HepG2 (cell line): ENCODE measurements at regions not wholly inside any gene's neighbourhood (a gene's known extent, or its start where the extent isn't known, plus 50 kb on each side); places are given as distances from the start of the nearest gene placed in this dataset.

Source experiments
- ATAC-seq: fragments of 200-7000 bp; cut with Tn5 transposase; 3 replicates; pipeline ENCODE4 v1.9.1; 2020; ENCODE audit warnings: mild to moderate bottlenecking, moderate library complexity
- BruUV-seq: library from RNA; stranded (reverse); fragments of 400-500 nt; replicated peaks from 2 replicates; lab custom pipeline; 2021; lab: Mats Ljungman, UMichigan
- CTCF ChIA-PET: fragments of 300-600 bp; formaldehyde crosslinking; extraction: SDS; loops from one replicate; lab custom pipeline; 2021; ENCODE audit warnings: low total read pairs, inconsistent platforms, low intra/inter-chr PET ratio; lab: Yijun Ruan, JAX
- POLR2A ChIA-PET: fragments of 350-600 bp; sonication (Branson Sonifier 250); formaldehyde crosslinking; loops from one replicate; lab custom pipeline; 2020; ENCODE audit warnings: antibody characterized with exemption, inconsistent platforms; lab: Yijun Ruan, JAX
- DNase-seq: peaks from one replicate; pipeline ENCODE4 v3.0.0-alpha.2; 2015; ENCODE audit warnings: low spot score
- FAIRE-seq: peaks from 3 replicates; lab custom pipeline; 2011; peaks lifted over from hg19 to GRCh38; lab: Jason Lieb, UNC
- H2AFZ ChIP-seq: one replicate; pipeline ENCODE4 v1.6.1; 2011; ENCODE audit warnings: low read length, inconsistent platforms
- H3K27ac ChIP-seq: fragments of 300-600 bp; 3 replicates; pipeline ENCODE4 v1.8.0; 2011; ENCODE audit warnings: mixed run types, mild to moderate bottlenecking, mixed read lengths, low read length, inconsistent platforms; ENCODE audit not compliant: insufficient read depth; ENCODE audit errors: extremely low read length
- H3K27me3 ChIP-seq, 2 experiments: fragments of 200-600 bp in 1 of 2; 2 replicates in 1 of 2; 3 replicates in 1 of 2; pipeline versions ENCODE4 v1.6.0 to v1.8.0; 2011; ENCODE audit warnings: low read length in 2 of 2, mild to moderate bottlenecking in 2 of 2, moderate library complexity in 2 of 2, inconsistent platforms in 1 of 2; ENCODE audit not compliant: insufficient read depth in 2 of 2, control insufficient read depth in 1 of 2
- H3K36me3 ChIP-seq, 2 experiments: fragments of 200-600 bp in 1 of 2; replicated peaks in 1 of 2; 2 replicates in 1 of 2; 3 replicates in 1 of 2; pipeline versions ENCODE4 v1.5.1 to v1.8.0; 2011; ENCODE audit warnings: low read length in 2 of 2, inconsistent platforms in 1 of 2; ENCODE audit not compliant: insufficient read depth in 2 of 2, control insufficient read depth in 1 of 2
- H3K4me1 ChIP-seq: 2 replicates; pipeline ENCODE4 v1.5.1; 2012; ENCODE audit warnings: low read length, inconsistent platforms; ENCODE audit not compliant: insufficient read depth
- H3K4me2 ChIP-seq: 2 replicates; pipeline ENCODE4 v1.6.0; 2011; ENCODE audit warnings: low read depth, low read length, inconsistent platforms
- H3K4me3 ChIP-seq, 3 experiments: fragments of 200-600 bp in 1 of 3; sonication (generic), shearing (Covaris generic) in 1 of 3; replicated peaks in 1 of 3; 2 replicates each; pipeline ENCODE4 v1.5.1; 2011 to 2016; ENCODE audit warnings: low read length in 3 of 3, inconsistent platforms in 2 of 3, low read depth in 2 of 3, mild to moderate bottlenecking in 2 of 3, control low read depth in 1 of 3, mixed read lengths in 1 of 3; ENCODE audit not compliant: insufficient read depth in 1 of 3
- H3K79me2 ChIP-seq: one replicate; pipeline ENCODE4 v1.6.1; 2011; ENCODE audit warnings: low read length, inconsistent platforms; ENCODE audit not compliant: insufficient read depth
- H3K9ac ChIP-seq: 2 replicates; pipeline ENCODE4 v1.6.0; 2011; ENCODE audit warnings: mild to moderate bottlenecking, low read depth, low read length, inconsistent platforms; ENCODE audit not compliant: insufficient read depth
- H3K9me3 ChIP-seq: 2 replicates; pipeline ENCODE4 v1.5.1; 2012; ENCODE audit warnings: mild to moderate bottlenecking, low read length
- H4K20me1 ChIP-seq: 2 replicates; pipeline ENCODE4 v1.6.0; 2011; ENCODE audit warnings: inconsistent platforms, mild to moderate bottlenecking, low read length, moderate library complexity; ENCODE audit not compliant: insufficient read depth
- TERF1 ChIP-seq: sonication (generic); formaldehyde crosslinking; IDR thresholded peaks from 2 replicates; pipeline ENCODE4 v1.8.0; 2022; ENCODE audit warnings: mild to moderate bottlenecking, missing genetic modification reagents, moderate library complexity
- ZNF296 ChIP-seq: sonication (generic); formaldehyde crosslinking; conservative IDR thresholded peaks from 2 replicates; pipeline ENCODE4 v1.5.0; 2020; ENCODE audit warnings: mild to moderate bottlenecking, missing genetic modification reagents
- ZNF7 ChIP-seq: IDR thresholded peaks from 2 replicates; pipeline ENCODE4 v1.6.1; 2016; ENCODE audit warnings: missing biosample characterization, missing genetic modification reagents
- WGBS: methylation state at CpG from one replicate; pipeline ENCODE4 v1.1.6; 2017; ENCODE audit warnings: low lambda C conversion rate; 5-methylcytosine and 5-hydroxymethylcytosine counted together
- in situ Hi-C: cut with HindIII; loops from 2 replicates; pipeline ENCODE4 v1.10.0; 2017; ENCODE audit warnings: low pct_unique_long_range_greater_than_20kb; ENCODE audit not compliant: extremely low pct_ligation_motif_present
- intact Hi-C: fragments of 100-400 bp; cut with micrococcal nuclease; formaldehyde crosslinking; loops from one replicate; pipeline ENCODE4 v1.10.0; 2022; ENCODE audit not compliant: unreplicated experiment

GRCh38 chr2:42996528-42996927 is 204.1 kb upstream of the HAAO start (continued):
- TF ChIP-seq TERF1 (CRISPR knock-in tag): no peak

GRCh38 chr2:42995752-42996422 is 203.5 kb upstream of the HAAO start:
- in situ Hi-C loops: no loop called here
- DNase-seq: no peak
- Histone ChIP-seq H3K9me3 (peaks cover 5% of the 10 kb centered on the region; the same call in 1 of the 2 replicates), H4K20me1 (no peaks in the 10 kb centered on the region), H3K4me1 (peaks cover 25% of the 10 kb centered on the region), H3K4me2 (no peak overlapping the region), H2AFZ (no peak overlapping the region), H3K4me3 (no peak overlapping the region), H3K27ac (no peak overlapping the region)
- POLR2A ChIA-PET: interaction anchor here (1.1 kb wide), 1 partner anchor 10 kb away, joined by 4 read pairs; no protein-coding TSS in a partner anchor
- TF ChIP-seq ZNF7 (peak; percentile 78), ZNF296 (CRISPR knock-in tag) (no peak)
- TF ChIP-seq, all 625 proteins: peak for 1
- ATAC-seq (no peak), FAIRE-seq (no peak)
- CTCF ChIA-PET: no interaction called here
- H3K9ac ChIP-seq: no peak overlapping the region
- no peaks in the 10 kb centered on the region for H3K36me3 ChIP-seq
- intact Hi-C loops: no loop called here
- no peaks in the 10 kb centered on the region for H3K79me2 ChIP-seq
- WGBS: 98% methylated on average over 1 of the region's 1 CpG
- no peaks in the 10 kb centered on the region for H3K27me3 ChIP-seq
- BruUV-seq: no TSS peak
